ENCODE measurements at regions not wholly inside any gene's neighbourhood (a gene's known extent, or its start where the extent isn't known, plus 50 kb on each side); places are given as distances from the start of the nearest gene placed in this dataset.

DNA sequence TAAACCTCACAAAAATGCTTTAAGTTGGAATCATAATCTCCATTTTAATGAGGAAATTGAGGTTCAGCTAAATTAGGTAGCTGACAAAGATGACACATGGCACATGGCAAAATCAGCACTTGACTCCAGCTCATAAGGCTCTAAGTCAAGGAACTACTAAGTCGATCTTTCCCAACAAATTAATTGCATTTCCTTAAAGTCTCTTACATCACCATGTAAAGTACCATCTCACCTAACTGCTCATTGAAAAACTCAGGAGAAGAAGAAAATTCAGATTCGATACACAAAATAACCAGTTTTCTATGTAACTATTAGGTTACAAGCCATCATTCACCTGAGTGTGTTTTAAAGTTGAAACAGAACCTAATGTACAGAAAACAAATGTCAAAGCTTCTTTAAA lies 85.8 kb upstream of the IFNE start:
- TF ChIP-seq POLR2A (IDR thresholded peaks at IDR 0.05; ENCODE audit: low read length) (no peak), GATA1 (IDR thresholded peaks at IDR 0.05; ENCODE audit: low read depth, low read length) (no peak)

All from erythroblast (primary cell).